Mucosa of rectum (tissue), 2 donors: ENCODE measurements at regions not wholly inside any gene's neighbourhood (a gene's known extent, or its start where the extent isn't known, plus 50 kb on each side); places are given as distances from the start of the nearest gene placed in this dataset.

Experiments used
- H3K27ac ChIP-seq, 2 donors: one replicate each; pipeline ENCODE4 v1.7.0; 2013; ENCODE audit warnings: inconsistent platforms in 2 of 2, low read depth in 2 of 2, low read length in 2 of 2
- H3K27me3 ChIP-seq, 2 donors: one replicate each; pipeline ENCODE4 v1.7.0; 2013; ENCODE audit warnings: low read length in 2 of 2; ENCODE audit not compliant: control insufficient read depth in 2 of 2, insufficient read depth in 2 of 2
- H3K36me3 ChIP-seq, 2 donors: one replicate each; pipeline ENCODE4 v1.7.0; 2013; ENCODE audit warnings: low read length in 2 of 2; ENCODE audit not compliant: control insufficient read depth in 2 of 2, insufficient read depth in 2 of 2
- H3K4me1 ChIP-seq, 2 donors: one replicate each; pipeline ENCODE4 v1.7.0; 2013; ENCODE audit warnings: low read length in 2 of 2, mild to moderate bottlenecking in 1 of 2; ENCODE audit not compliant: control insufficient read depth in 2 of 2, insufficient read depth in 2 of 2
- H3K4me3 ChIP-seq, 2 donors: one replicate each; pipeline ENCODE4 v1.7.0; 2013; ENCODE audit warnings: low read length in 2 of 2
- H3K9ac ChIP-seq, 2 donors: one replicate each; pipeline ENCODE4 v1.7.0; 2013; ENCODE audit warnings: low read length in 2 of 2, low read depth in 1 of 2, mild to moderate bottlenecking in 1 of 2
- H3K9me3 ChIP-seq, 2 donors: one replicate each; pipeline ENCODE4 v1.7.0; 2013; ENCODE audit warnings: low read length in 2 of 2; ENCODE audit not compliant: control insufficient read depth in 2 of 2
- donor health status: healthy.
- donor health status: Normal muscosa, but diverticular disease.

DNA sequence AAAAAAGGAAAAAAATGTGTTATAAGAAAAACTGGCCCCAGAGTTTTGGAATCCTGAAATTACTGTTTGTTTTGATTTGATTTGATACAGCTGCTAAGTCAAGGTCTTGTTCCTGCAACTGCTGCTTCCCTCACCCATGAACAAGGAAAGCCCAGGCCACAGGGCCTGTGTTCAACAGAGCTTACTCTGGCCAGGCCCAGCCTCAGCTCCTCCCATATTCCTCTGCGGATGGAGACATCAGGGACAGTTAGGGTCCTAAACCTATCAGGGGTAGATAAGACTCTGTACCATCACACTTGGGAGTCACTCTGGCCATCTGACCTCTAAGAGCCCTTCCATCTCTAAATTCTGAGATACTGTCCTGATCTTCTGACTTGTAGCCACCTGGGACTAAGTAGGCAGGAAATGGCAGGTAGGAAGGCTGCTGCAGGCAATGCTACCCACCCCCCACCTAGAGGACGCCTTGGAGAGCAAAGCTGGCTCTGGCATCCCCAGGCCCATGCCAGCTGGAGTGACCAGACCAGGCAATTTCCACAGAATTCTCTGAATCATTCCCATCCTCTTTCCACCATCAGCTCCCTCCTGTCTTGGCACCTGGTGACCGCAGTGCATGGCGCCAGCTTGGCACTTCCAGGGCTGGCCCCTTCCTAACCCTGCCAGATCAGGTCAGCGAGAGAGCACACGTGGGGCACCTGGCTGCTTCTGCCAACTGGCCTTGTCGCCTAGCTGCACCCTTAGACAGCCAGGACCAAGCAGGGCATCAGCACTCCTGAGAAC lies 58.0 kb upstream of the TMEM33 start:
- H3K27ac ChIP-seq: no peak overlapping the region
- H3K27me3 ChIP-seq: peaks cover 57 to 67% of the 10 kb centered on the region in 2 donors
- H3K9me3 ChIP-seq: no peaks in the 10 kb centered on the region
- peaks cover 3 to 6% of the 10 kb centered on the region in 2 donors for H3K4me1 ChIP-seq
- no peaks in the 10 kb centered on the region for H3K36me3 ChIP-seq
- no peak overlapping the region for H3K9ac ChIP-seq
- H3K4me3 ChIP-seq: no peak overlapping the region

DNA sequence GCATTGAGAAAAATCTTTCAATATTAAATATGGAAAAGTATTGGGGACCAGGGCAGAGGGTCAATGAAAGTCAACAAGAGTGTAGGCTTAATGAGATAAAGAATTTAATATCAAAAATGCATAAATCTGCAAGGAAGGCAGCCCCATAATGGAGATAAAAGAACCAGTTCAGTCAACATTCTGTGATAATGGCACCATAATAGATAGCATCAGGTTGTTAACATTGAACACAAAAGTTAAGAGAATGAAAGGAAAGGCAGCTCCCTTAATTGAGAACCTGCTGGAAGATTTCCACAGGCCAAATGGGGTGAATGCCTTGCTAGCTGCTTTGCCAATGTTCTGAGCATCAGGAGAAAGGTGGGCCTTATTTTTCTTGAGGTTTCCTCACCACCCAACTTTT lies 60.4 kb upstream of the TMEM33 start:
- H3K27me3 ChIP-seq: peaks cover 53 to 56% of the 10 kb centered on the region in 2 donors
- H3K9ac ChIP-seq: no peak overlapping the region
- H3K9me3 ChIP-seq: no peaks in the 10 kb centered on the region

DNA sequence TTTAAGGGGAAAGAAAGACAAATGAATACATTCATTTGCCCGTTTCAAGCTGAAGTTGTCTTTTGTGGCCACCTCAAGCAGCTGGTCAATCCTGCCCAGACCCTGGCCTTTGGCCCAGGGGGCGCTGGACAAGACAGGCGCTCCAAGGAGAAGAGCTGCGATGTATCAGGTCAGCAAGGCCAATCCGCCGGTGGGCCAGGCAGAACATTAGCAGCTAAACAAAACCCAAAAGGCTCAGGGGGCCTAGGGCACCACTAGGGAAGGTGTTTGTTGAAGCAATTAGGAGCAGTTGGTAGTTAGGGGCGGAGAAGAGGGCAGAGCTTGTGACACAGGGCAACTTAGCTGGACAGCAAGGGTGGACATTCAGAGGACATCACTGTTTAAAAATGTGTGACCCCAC lies 60.8 kb upstream of the TMEM33 start:
- Histone ChIP-seq H3K9me3 (no peaks in the 10 kb centered on the region), H3K27ac (no peak overlapping the region), H3K4me3 (no peak overlapping the region), H3K9ac (no peak overlapping the region), H3K36me3 (no peaks in the 10 kb centered on the region), H3K4me1 (no peaks in the 10 kb centered on the region), H3K27me3 (peaks cover 48 to 51% of the 10 kb centered on the region in 2 donors)

More for the DNA sequence above, 60.4 kb upstream of the TMEM33 start:
- Histone ChIP-seq H3K4me3 (no peak overlapping the region), H3K4me1 (no peaks in the 10 kb centered on the region), H3K36me3 (no peaks in the 10 kb centered on the region), H3K27ac (no peak overlapping the region)

DNA sequence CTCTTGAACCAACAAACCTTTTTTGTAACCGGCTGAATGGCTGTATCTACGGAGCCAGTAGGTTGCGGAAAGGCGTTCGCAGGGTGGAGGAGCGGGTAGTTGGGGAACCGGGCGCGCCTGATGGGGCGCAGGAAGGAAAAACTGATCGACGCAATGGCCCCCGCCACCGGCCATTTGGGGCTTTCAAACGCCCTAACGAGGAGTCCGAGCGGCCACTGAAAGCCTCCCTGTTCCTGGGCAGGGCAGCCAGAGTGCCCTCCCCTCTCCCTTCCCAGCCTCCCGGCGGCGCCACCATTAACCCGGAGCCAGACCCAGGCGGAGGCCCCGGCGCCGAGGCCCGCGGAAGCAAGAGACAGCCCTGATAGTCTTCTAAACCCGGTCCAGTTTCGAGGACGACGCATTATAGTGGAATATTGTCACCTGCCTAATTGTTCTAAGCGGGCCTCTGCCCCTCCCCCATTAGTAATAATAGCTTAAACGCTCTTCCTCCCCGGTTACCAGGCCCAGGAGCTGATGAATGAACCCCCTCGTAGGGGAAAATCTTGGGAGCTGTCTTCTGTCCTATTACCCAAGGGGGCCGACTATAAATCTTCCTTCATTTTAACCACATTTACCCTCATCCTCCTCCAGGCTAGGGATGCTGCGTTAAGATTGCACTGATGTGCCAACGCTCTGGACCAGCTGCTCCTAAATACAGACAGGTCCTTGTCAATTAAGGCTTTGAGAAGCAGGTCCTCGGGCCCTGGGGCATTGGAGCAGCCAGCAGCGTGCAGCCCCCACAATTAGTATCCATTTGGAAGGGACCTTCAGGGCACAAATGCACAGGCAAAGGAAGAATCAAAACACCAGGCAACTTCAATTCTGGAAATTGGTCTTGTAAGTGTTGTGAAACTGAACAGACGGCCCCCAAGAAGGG lies 61.6 kb upstream of the TMEM33 start:
- H3K36me3 ChIP-seq: no peaks in the 10 kb centered on the region
- no peak overlapping the region for H3K9ac ChIP-seq
- H3K9me3 ChIP-seq: no peaks in the 10 kb centered on the region
- H3K27ac ChIP-seq: no peak overlapping the region
- peaks cover 46 to 47% of the 10 kb centered on the region in 2 donors for H3K27me3 ChIP-seq
- no peaks in the 10 kb centered on the region for H3K4me1 ChIP-seq
- no peak overlapping the region for H3K4me3 ChIP-seq

DNA sequence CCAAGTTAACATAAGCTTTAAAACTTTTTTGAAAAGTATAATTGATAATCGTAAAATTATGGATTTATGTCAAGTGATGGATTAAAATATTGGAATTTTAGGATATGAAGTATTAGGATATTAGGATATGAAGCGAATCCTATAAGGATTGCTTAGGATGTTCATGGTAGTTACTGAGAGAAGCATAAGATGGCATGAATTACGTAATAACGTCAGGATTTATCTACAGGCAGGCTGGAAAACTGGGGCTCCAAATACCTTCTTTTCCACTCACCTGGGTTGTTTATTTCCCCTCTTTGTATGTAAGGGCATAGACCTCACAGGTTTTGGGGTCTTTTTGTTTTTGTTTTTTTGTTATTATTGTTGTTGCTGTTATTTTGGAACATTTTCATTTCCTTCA lies 65.2 kb upstream of the TMEM33 start:
- peaks cover 49% of the 10 kb centered on the region in 2 donors for H3K27me3 ChIP-seq
- no peak overlapping the region for H3K9ac ChIP-seq
- H3K4me1 ChIP-seq: no peaks in the 10 kb centered on the region
- no peaks in the 10 kb centered on the region for H3K9me3 ChIP-seq
- H3K36me3 ChIP-seq: no peaks in the 10 kb centered on the region
- H3K27ac ChIP-seq: no peak overlapping the region
- H3K4me3 ChIP-seq: no peak overlapping the region

DNA sequence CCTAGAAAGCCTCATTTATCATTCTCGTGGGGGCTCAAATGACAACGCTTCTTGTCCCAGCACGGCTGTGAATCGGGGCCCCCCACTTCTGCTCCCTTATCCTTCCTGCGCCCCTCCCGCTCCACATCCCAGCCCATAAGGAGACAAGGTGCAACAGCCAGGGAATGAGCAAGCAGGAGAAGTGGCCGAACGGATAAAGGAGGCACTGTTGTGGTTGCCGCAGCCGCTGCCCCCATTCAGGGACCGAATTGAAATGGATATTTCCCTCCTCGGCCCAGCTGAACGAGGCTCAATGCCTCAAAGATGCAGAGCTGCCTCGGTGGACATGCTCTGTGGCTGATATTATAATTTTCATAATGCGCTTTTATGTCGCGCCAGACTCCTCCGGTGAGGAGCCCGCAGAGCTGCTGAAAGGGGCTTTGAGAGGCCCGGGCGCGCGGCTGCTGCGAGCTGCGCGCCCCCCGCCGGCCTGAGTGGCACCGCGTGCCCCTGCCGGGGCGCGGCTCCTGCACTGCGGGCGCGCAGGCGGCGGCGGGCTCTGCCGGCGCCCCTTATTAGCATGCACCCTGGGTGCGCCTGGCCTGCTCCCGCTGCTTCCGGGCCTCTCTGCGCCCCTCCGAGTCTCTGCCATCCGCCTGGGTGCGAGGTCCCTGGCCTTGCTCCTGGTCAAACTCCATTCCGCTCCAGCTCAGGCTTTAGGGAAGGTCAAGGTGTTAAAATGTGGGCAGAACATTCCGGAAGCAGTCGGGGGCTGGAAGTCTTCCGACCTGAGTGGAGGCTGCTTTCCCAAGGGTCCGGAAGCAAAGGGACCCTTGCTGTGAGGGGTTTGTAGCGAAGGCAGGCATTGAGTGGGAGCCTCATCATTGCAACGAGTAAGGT lies 68.2 kb upstream of the TMEM33 start:
- Histone ChIP-seq H3K36me3 (no peaks in the 10 kb centered on the region), H3K27ac (no peak overlapping the region), H3K9me3 (no peaks in the 10 kb centered on the region), H3K9ac (no peak overlapping the region), H3K4me1 (no peaks in the 10 kb centered on the region), H3K4me3 (no peak overlapping the region), H3K27me3 (peaks cover 34 to 46% of the 10 kb centered on the region in 2 donors)

DNA sequence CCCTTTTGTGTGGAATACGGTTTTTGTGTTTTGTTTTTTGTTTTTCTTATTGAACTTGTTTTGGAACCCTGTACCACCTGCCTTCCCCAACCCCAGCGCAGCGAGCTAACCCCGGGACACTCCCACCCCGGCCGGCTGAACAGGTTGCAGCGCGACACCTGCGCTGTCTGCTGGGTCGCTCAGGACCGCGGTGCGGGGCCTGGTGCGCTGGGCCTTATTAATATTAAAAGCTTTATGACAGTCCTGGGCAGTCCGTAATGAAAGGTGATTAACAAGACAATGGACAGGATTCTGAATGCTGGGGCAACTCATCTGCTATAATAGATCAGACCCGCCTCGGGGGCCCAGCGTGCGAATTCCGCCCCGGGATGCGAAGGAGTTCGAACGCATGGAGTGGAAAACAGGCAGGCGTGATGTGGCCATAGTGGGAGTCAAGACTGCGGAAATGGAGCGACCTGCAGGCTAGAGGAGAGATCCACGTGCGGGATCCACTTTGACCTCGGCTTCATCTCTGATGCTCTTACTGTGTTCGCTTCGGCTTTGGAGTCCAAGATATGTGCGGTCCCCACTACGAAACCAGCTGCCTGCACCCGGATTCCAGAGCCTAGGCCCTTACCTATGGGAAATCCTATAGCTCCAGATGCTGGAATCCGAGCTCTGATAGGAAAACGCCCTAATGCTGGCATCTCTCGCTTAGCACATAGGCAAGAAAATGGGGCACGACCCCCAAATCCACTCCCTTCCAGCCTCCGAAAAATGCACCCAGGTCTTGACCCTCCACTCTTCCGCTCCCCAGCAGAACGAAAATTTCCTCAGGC lies 69.0 kb upstream of the TMEM33 start:
- H3K9ac ChIP-seq: no peak overlapping the region
- H3K9me3 ChIP-seq: no peaks in the 10 kb centered on the region
- H3K27ac ChIP-seq: no peak overlapping the region
- no peaks in the 10 kb centered on the region for H3K4me1 ChIP-seq
- H3K4me3 ChIP-seq: no peak overlapping the region
- H3K27me3 ChIP-seq: peaks cover 30 to 46% of the 10 kb centered on the region in 2 donors
- H3K36me3 ChIP-seq: no peaks in the 10 kb centered on the region

DNA sequence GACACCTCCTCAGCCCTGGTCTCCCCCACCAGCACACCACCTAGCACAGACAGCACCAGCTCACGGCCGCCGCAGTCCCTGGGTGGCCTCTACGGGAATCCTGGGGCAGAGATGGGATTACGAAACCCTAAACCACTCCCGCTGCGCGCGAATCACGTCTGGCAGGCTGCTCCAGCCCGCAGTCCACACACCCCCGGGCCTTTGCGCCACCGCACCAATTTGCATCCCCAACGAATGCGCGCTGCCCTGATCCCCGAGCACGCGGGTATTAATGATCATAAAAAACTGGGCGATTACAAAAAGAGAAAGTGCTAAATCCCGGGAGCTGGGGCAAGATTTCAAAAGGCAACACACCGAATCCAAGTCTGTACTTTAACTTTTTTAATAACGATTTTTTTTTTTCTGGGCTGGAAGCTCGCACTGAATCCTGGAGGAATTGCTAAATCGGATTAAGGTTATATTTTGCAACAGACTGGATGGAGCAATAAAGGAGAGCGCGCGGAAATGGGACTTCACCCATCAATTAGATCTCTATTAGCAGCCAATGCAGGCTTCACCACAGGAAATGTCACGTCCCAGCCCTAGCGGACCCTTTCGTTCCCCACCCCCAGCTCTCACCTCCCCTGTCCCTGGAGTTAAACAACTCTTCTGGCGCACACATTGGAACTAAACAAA lies 69.8 kb upstream of the TMEM33 start:
- Histone ChIP-seq H3K36me3 (no peaks in the 10 kb centered on the region), H3K27me3 (peaks cover 30 to 44% of the 10 kb centered on the region in 2 donors), H3K9ac (no peak overlapping the region), H3K27ac (no peak overlapping the region), H3K4me1 (no peaks in the 10 kb centered on the region), H3K4me3 (no peak overlapping the region), H3K9me3 (no peaks in the 10 kb centered on the region)

DNA sequence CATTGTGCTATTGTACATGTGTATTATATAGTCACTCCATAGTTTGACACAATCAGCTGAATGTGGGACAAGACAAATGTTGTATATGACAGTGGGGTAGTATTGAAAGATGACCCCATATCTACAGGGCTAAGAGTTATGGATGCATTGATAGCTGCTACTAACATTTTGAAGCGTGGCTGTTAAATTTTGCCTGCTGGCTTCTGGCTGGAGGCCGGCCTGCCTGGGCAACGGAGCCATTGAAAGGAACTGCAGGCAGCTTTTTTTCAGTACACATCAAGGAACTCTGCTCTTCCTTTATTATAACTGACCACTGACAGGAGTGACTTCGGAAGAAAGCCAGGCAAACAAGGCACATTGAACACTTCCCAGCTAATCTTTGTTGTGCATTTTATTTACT lies 76.1 kb upstream of the TMEM33 start:
- no peak overlapping the region for H3K27ac ChIP-seq
- no peak overlapping the region for H3K9ac ChIP-seq
- peaks cover 3 to 10% of the 10 kb centered on the region in 2 donors for H3K27me3 ChIP-seq
- H3K4me3 ChIP-seq: no peak overlapping the region
- no peaks in the 10 kb centered on the region for H3K4me1 ChIP-seq
- no peaks in the 10 kb centered on the region for H3K9me3 ChIP-seq
- H3K36me3 ChIP-seq: no peaks in the 10 kb centered on the region
